Erythroblast (primary cell): ENCODE measurements at regions not wholly inside any gene's neighbourhood (a gene's known extent, or its start where the extent isn't known, plus 50 kb on each side); places are given as distances from the start of the nearest gene placed in this dataset.

Experiments used
- DNase-seq, 2 experiments: peaks; one replicate each; lab custom pipeline; 2025; lab: John Stamatoyannopoulos, UW
- GATA1 ChIP-seq: IDR thresholded peaks from 2 replicates; pipeline ENCODE4 v1.6.1; 2011; ENCODE audit warnings: low read depth, mild to moderate bottlenecking, control low read depth, low read length, moderate library complexity
- POLR2A ChIP-seq: IDR thresholded peaks from 2 replicates; pipeline ENCODE4 v1.6.1; 2011; ENCODE audit warnings: mild to moderate bottlenecking, low read length

- DNase-seq: no peak
- TF ChIP-seq GATA1 (no peak), POLR2A (no peak)
Observed at GRCh38 chr6:166679566-166679965, 52.5 kb upstream of the RPS6KA2 start.

DNA sequence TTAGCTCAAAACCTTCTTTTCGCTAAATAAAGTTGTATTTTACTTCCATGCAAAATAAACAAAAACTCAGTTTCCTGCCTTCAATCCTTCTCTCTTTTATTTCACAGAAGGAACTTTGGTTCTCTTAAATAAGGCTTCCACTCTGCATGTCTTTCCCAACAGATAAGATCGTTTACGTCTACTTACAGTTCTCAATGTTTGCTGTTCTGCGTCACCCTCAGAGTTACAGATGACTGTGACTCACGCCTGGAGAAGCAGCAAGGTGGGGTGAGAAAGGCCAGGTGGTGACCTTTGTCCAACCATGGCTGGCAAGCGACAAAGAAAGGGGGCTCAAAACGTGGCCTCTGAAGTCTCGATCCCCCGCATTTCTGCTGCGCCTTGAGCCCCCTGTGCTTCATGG is 51.4 kb upstream of the RPS6KA2 start:
- DNase-seq: no peak
- no peak for TF ChIP-seq GATA1
- no peak for TF ChIP-seq POLR2A

- no peak for TF ChIP-seq POLR2A
- TF ChIP-seq GATA1: no peak
- no peak for DNase-seq
Observed at GRCh38 chr6:166677941-166678340, 50.9 kb upstream of the RPS6KA2 start.
